Stomach (tissue), 8 donors: ENCODE measurements at regions not wholly inside any gene's neighbourhood (a gene's known extent, or its start where the extent isn't known, plus 50 kb on each side); places are given as distances from the start of the nearest gene placed in this dataset.

ENCODE experiments used
- DNase-seq, 2 donors: peaks; one replicate each; pipeline versions ENCODE4 v3.0.0 to v3.0.0-alpha.2; 2013 to 2019
- H3K27ac ChIP-seq, 5 donors: fragments of 200-600 bp in 4 of 5; sonication (generic) in 4 of 5; one replicate each; pipeline ENCODE4 v1.5.1; 2013 to 2019; ENCODE audit warnings: mild to moderate bottlenecking in 1 of 5, moderate library complexity in 1 of 5
- H3K27me3 ChIP-seq, 3 donors: fragments of 200-600 bp; sonication (generic); one replicate each; pipeline ENCODE4 v1.5.1; 2017 to 2019; ENCODE audit warnings: mixed run types in 1 of 3
- H3K36me3 ChIP-seq, 4 donors: fragments of 200-600 bp; sonication (generic); 1 replicate in 3 of 4; 2 replicates in 1 of 4; pipeline ENCODE4 v1.5.1; 2016 to 2019
- H3K4me1 ChIP-seq, 4 donors: fragments of 200-600 bp; sonication (generic); one replicate each; pipeline ENCODE4 v1.5.1; 2016 to 2019
- H3K4me3 ChIP-seq, 4 donors: fragments of 200-600 bp; sonication (generic) in 3 of 4; one replicate each; pipeline ENCODE4 v1.5.1; 2016 to 2019; ENCODE audit warnings: mild to moderate bottlenecking in 1 of 4
- H3K9me3 ChIP-seq, 4 donors: fragments of 200-600 bp; sonication (generic); one replicate each; pipeline ENCODE4 v1.5.1; 2016 to 2019
- EP300 ChIP-seq: sonication (generic); formaldehyde crosslinking; IDR thresholded peaks from one replicate; pipeline ENCODE4 v1.6.1; 2017; ENCODE audit warnings: antibody characterized with exemption
- POLR2A ChIP-seq, 4 donors: fragments of 450-650 bp; IDR thresholded peaks; one replicate each; pipeline ENCODE4 v1.6.1; 2016; ENCODE audit warnings: antibody characterized with exemption in 4 of 4, control low read depth in 2 of 4, mild to moderate bottlenecking in 1 of 4, moderate library complexity in 1 of 4
- POLR2AphosphoS5 ChIP-seq, 3 donors: sonication (generic); formaldehyde crosslinking; IDR thresholded peaks; one replicate each; pipeline ENCODE4 v1.6.1; 2016; ENCODE audit warnings: antibody characterized with exemption in 3 of 3
- WGBS, 5 donors: extraction: QIAGEN DNeasy Blood & Tissue Kit in 3 of 5; methylation state at CpG; one replicate each; pipeline versions ENCODE4 v1.1.5 to v1.1.7; 2013 to 2018; 5-methylcytosine and 5-hydroxymethylcytosine counted together
- intact Hi-C: fragments of 100-400 bp; cut with DNase I; formaldehyde crosslinking; loops from one replicate; pipeline ENCODE4 v1.15.1; 2023; ENCODE audit warnings: low total_unique reads
- TF ChIP-seq, protein P1 (sequence below), 7 experiments: fragments of 450-650 bp in 4 of 7; fragments of 200-600 bp in 3 of 7; sonication (generic) in 3 of 7; IDR thresholded peaks; one replicate each; pipeline ENCODE4 v1.5.1; 2016 to 2019; ENCODE audit warnings: antibody characterized with exemption in 7 of 7, control low read depth in 2 of 7, mild to moderate bottlenecking in 1 of 7
- donor health status: healthy with polysubstance abuse.
- donor health status: Bipolar disorder and iron deficiency.
- donor health status: healthy.

- Histone ChIP-seq H3K4me1 (no peaks in the 10 kb centered on the region), H3K4me3 (no peak overlapping the region), H3K9me3 (no peaks in the 10 kb centered on the region), H3K27ac (no peak overlapping the region), H3K27me3 (no peaks in the 10 kb centered on the region), H3K36me3 (no peaks in the 10 kb centered on the region)
- intact Hi-C loops: no loop called here
- no peak for DNase-seq
- 82 to 91% (median 85%) methylated on average over 7 of the region's 7 CpGs for WGBS, 5 donors
- TF ChIP-seq POLR2A (IDR thresholded peaks at IDR 0.05) (no peak), EP300 (no peak), POLR2AphosphoS5 (IDR thresholded peaks at IDR 0.05) (no peak)
- TF ChIP-seq, protein P1, sequence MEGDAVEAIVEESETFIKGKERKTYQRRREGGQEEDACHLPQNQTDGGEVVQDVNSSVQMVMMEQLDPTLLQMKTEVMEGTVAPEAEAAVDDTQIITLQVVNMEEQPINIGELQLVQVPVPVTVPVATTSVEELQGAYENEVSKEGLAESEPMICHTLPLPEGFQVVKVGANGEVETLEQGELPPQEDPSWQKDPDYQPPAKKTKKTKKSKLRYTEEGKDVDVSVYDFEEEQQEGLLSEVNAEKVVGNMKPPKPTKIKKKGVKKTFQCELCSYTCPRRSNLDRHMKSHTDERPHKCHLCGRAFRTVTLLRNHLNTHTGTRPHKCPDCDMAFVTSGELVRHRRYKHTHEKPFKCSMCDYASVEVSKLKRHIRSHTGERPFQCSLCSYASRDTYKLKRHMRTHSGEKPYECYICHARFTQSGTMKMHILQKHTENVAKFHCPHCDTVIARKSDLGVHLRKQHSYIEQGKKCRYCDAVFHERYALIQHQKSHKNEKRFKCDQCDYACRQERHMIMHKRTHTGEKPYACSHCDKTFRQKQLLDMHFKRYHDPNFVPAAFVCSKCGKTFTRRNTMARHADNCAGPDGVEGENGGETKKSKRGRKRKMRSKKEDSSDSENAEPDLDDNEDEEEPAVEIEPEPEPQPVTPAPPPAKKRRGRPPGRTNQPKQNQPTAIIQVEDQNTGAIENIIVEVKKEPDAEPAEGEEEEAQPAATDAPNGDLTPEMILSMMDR (IDR thresholded peaks at IDR 0.05): no peak
Measured at GRCh38 chr11:127931803-127932202, 655.6 kb downstream of the ETS1 start.

- WGBS, 5 donors: 87 to 98% (median 91%) methylated on average over 8 of the region's 8 CpGs
- no peak overlapping the region for H3K4me3 ChIP-seq
- H3K36me3 ChIP-seq: no peaks in the 10 kb centered on the region
- H3K4me1 ChIP-seq: no peaks in the 10 kb centered on the region
- H3K27me3 ChIP-seq: no peaks in the 10 kb centered on the region
- DNase-seq: no peak
- intact Hi-C loops: no loop called here
- H3K9me3 ChIP-seq: no peaks in the 10 kb centered on the region
- TF ChIP-seq EP300 (no peak), POLR2A (IDR thresholded peaks at IDR 0.05) (no peak), POLR2AphosphoS5 (IDR thresholded peaks at IDR 0.05) (no peak)
- TF ChIP-seq, protein P1 (IDR thresholded peaks at IDR 0.05): no peak
- no peak overlapping the region for H3K27ac ChIP-seq
Measured at GRCh38 chr11:127926721-127927120, 660.6 kb downstream of the ETS1 start.

GRCh38 chr11:127925475-127925874 is 661.9 kb downstream of the ETS1 start:
- no peaks in the 10 kb centered on the region for H3K27me3 ChIP-seq
- no peak overlapping the region for H3K27ac ChIP-seq
- intact Hi-C loops: no loop called here
- TF ChIP-seq, protein P1 (IDR thresholded peaks at IDR 0.05): no peak
- TF ChIP-seq POLR2A (IDR thresholded peaks at IDR 0.05) (no peak), EP300 (no peak), POLR2AphosphoS5 (IDR thresholded peaks at IDR 0.05) (no peak)
- H3K4me3 ChIP-seq: no peak overlapping the region
- WGBS, 5 donors: 62 to 71% (median 64%) methylated on average over 4 of the region's 4 CpGs
- H3K4me1 ChIP-seq: no peaks in the 10 kb centered on the region
- no peak for DNase-seq
- peaks cover 0 to under 1% (median 0%) of the 10 kb centered on the region in 4 donors for H3K9me3 ChIP-seq
- no peaks in the 10 kb centered on the region for H3K36me3 ChIP-seq

GRCh38 chr11:127919206-127920000 is 668.0 kb downstream of the ETS1 start:
- Histone ChIP-seq H3K4me3 (no peak overlapping the region), H3K27me3 (no peaks in the 10 kb centered on the region), H3K4me1 (no peaks in the 10 kb centered on the region), H3K27ac (no peak overlapping the region), H3K36me3 (no peaks in the 10 kb centered on the region), H3K9me3 (peaks cover 2 to 32% (median 20%) of the 10 kb centered on the region in 4 donors)
- no peak for DNase-seq
- intact Hi-C loops: no loop called here
- TF ChIP-seq, protein P1 (IDR thresholded peaks at IDR 0.05): no peak
- TF ChIP-seq POLR2AphosphoS5 (IDR thresholded peaks at IDR 0.05) (no peak), POLR2A (IDR thresholded peaks at IDR 0.05) (no peak), EP300 (no peak)
- WGBS, 5 donors: 72 to 86% (median 79%) methylated on average over 2 of the region's 2 CpGs
